Sigmoid colon (tissue), 4 donors: ENCODE measurements at regions not wholly inside any gene's neighbourhood (a gene's known extent, or its start where the extent isn't known, plus 50 kb on each side); places are given as distances from the start of the nearest gene placed in this dataset.

ENCODE experiments used
- POLR2AphosphoS5 ChIP-seq, 4 donors: sonication (generic); formaldehyde crosslinking; IDR thresholded peaks; one replicate each; pipeline ENCODE4 v1.6.1; 2017; ENCODE audit warnings: antibody characterized with exemption in 4 of 4
- TF ChIP-seq, protein P1 (sequence below), 4 experiments: fragments of 450-650 bp in 3 of 4; fragments of 200-600 bp in 1 of 4; IDR thresholded peaks; one replicate each; pipeline ENCODE4 v1.5.1; 2016 to 2019; ENCODE audit warnings: antibody characterized with exemption in 4 of 4, mild to moderate bottlenecking in 3 of 4, moderate library complexity in 2 of 4

DNA sequence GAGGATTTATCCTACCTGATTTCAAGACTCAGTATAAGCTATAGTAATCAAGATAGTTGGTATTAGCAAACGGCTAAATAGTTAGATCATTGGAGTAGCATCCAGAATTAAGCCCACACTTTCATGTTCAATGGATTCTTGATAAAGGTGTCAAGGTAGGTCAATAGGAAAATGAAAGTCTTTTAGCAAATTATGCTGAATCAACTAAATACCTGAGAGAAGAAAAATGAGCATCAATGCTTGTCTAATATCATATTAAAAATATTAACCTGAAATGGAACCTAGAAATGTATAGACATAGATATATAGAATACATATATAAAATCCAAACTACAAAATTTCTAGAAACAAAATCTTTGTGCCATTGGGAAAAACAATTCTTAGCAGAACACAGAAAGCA, 685.6 kb downstream of the DTWD2 start:
- TF ChIP-seq POLR2AphosphoS5 (IDR thresholded peaks at IDR 0.05) = no peak
- TF ChIP-seq, protein P1, sequence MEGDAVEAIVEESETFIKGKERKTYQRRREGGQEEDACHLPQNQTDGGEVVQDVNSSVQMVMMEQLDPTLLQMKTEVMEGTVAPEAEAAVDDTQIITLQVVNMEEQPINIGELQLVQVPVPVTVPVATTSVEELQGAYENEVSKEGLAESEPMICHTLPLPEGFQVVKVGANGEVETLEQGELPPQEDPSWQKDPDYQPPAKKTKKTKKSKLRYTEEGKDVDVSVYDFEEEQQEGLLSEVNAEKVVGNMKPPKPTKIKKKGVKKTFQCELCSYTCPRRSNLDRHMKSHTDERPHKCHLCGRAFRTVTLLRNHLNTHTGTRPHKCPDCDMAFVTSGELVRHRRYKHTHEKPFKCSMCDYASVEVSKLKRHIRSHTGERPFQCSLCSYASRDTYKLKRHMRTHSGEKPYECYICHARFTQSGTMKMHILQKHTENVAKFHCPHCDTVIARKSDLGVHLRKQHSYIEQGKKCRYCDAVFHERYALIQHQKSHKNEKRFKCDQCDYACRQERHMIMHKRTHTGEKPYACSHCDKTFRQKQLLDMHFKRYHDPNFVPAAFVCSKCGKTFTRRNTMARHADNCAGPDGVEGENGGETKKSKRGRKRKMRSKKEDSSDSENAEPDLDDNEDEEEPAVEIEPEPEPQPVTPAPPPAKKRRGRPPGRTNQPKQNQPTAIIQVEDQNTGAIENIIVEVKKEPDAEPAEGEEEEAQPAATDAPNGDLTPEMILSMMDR (IDR thresholded peaks at IDR 0.05) = no peak
